OCI-M1 (cell line): ENCODE measurements at regions not wholly inside any gene's neighbourhood (a gene's known extent, or its start where the extent isn't known, plus 50 kb on each side); places are given as distances from the start of the nearest gene placed in this dataset.
"Not testable (repeated sequence)": the region's sequence is repeated elsewhere in the genome, so short reads cannot be mapped to it uniquely, and the experiment has no call there.

Source experiments
- DNase-seq: peaks from one replicate; lab custom pipeline; 2025; lab: John Stamatoyannopoulos, UW

DNA sequence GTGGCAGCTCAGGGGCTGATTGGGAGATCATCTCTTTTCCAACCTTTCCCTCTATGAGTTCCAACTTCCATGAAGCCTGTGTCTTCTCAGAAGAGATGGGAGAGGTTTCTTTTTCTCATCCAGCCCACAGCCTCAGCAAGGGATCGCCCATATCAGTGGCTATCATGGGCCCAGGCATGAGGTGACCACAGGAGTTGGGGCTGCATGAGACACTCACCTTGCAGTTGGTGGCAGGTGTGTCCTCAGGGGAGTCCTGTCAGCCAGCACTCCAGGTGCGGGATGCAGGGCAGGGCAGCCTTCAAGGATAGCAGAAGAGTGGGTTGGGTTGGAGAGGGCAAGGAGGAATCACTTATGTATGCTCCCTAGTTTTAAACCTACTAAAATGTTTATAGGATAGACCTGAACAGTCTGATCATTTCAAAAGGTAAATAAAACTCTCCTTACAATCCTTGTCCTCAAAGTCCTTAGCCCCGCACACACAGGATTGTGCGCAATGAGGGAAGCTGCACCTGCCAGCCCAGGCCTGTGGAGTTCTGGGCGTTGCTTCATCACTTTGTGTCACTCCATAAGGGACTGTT, 811.1 kb downstream of the KCNJ18 start:
- DNase-seq, result no peak

DNA sequence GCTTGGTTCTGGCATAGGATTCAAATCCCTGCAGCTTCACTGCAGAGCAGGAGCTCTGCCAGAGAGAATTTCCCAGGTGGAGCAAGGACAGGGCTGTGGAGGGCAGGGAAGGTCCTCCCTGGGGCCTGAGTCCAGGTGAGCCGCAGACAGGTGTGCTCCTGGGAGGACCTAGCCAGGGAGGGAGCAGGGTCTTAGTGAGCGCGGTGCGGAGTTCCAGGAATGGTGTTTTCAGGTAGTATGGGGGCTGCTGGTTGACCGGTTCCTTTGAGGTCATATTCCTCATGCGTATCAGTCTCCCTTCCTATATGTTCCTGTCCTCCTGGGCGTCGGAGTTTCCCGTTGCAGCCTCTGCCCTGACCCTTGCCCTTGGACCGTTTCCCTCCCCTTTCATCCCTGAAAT, 813.3 kb downstream of the KCNJ18 start:
- no peak for DNase-seq

DNA sequence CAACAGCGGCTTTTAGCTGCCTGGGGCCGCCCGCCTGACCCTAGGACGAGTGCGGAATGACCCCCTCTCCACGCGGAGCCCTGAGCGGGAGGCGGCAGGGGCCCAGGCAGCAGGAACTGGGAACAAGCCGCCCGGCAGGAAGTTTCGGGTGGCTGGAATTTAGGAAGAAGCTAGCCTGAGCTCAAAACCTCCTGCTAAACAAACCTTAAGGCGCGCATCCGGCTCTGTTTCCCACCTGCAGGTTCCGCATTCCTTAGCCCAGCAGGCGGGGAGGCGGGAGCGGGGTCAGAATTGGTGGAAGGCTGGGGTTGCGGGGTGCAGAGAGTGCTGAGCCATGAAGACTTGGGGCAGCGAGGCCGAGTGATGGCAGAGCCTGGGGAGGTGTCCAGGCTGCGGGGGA, 813.9 kb downstream of the KCNJ18 start:
- DNase-seq, result no peak

DNA sequence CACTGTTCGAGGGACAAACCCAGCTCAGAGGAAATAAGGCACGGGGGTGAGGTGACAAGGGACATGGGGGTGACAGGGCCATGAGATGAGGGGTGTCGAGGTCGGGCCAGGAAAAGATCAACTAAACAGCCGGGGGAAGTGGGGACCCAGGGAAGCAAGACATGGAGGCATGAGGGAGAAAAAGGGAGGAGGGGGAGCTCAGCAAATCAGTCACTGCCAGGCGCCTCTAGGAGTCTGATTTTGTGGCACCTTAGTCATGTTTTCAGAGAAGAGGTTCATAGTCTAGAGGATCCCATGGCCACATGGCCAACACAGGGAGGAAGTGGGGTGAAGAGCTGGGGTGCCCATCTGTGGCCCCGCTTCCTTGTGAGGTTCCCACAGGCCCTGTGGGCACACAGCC, 814.5 kb downstream of the KCNJ18 start:
- DNase-seq, result no peak

DNA sequence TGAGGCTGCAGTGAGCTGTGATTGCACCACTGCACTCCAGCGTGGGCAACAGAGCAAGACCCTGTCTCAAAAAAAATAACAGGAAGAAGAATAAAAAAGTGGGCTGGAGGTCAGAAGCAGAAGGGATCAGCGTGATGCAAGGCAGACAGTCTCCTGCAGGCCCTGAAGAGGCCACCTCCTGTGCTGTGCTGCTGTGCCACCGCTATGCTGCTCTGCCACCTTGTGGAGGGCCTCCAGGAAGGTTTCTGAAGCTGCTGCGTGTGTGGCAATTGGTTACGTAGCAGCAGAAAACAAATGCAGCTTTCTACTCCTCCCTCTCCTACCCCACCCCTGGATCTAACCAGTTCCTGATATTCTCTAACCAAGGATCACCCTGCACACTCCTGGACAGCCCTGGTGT, 815.5 kb downstream of the KCNJ18 start:
- peak; percentile 62 for DNase-seq

DNA sequence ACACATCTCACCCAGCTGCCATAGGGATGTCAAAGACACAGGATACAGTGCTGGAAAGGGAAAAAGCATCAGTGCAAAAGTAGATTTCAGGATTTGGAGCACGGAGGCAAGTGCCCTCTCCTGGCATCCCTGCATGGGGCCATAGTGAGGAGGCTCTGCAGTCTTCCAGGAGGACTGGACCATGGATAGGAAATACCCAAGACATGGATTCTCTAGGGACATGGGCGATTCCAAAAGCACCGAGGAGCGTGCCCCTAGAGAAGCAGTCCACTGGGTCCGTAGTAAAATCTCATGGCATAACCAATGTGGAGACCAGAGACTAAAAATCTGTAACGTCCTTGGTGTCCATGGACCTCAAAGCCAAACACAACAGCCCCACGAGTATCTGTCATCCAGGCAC, 818.2 kb downstream of the KCNJ18 start:
- DNase-seq, result no peak

DNA sequence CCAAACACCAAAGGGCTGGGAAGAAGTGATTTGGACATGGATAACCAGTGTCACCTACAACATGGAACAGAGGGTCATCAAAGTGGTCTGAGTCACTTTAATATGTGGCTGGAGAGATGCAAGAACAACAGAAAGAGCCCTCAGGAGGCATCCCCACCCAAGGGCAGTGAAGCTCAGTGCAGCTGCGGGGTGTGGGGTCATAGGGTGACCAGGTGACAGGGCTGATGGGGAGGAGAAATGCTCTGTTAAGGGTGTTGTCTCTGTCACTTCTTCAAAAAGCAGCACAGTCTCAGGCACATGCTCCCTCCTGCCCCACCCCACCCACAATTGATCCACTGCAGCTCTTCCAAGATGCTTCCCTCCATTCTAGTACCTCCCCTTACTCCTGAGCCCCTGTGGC, 819.1 kb downstream of the KCNJ18 start:
- DNase-seq, result no peak

DNA sequence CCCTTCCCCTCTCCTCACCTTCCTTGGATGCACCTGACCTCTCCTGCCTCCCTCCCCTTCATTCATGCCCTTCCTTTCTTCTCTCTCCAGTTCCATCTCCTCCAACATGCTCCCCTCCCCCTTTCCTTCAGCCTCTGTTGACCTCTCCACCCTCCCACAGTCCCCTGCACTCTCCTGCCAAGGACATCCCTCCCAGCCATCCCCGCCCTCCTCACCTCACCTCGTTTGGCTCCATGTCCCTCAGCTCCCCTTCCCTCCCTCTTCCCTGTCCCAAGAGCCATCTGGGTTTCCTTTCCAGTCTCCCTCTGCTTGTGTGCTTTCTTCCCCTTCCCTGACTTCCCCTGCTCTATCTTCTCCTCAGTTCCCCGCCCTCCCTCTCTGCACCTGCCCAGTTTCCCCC, 819.7 kb downstream of the KCNJ18 start:
- no peak for DNase-seq

DNA sequence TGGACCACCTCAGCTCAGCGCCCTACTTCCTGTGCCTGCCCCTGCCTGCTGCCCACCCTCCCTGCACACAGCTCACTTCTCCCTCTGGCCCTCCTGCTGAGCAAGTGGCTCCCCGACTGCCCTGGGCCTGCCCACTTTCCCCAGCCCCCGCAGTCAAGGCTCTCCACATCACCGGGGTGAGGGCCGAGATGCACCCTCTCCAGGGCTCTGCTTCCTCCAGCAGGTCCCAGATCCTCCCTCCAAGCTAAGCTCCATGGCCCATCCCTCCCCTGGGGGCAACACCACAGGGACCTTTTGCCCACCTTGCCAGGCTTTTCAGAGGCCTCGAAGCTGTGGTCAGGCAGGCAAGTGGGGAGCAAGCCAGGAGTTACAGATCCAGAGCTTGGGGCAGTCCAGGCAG, 820.2 kb downstream of the KCNJ18 start:
- no peak for DNase-seq

DNA sequence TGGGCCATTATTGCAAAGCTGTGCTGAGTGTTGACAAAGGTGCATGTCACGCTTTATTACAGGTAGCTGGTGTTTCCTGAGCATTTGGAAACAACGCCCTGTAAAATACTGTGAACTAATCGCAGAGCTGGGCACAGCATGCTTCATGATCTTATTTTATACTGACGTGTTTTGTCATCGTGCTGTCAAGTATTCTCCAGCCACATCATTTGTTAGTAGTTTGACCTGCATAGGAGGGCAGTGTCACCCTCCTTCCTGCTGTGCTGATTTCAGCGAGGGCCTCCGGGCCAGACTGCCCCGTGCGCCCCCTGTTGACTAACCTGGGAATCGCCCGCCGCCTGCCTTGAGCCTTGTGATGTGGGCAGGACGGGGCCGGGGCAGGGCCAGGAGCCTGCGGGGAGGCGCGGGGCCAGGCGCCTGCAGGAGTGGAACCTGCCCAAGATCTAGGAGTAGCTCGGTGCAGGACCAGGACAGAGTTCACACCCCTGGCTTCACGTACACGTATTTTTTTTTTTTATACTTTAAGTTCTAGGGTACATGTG, 820.7 kb downstream of the KCNJ18 start:
- DNase-seq, result peak; percentile 0

DNA sequence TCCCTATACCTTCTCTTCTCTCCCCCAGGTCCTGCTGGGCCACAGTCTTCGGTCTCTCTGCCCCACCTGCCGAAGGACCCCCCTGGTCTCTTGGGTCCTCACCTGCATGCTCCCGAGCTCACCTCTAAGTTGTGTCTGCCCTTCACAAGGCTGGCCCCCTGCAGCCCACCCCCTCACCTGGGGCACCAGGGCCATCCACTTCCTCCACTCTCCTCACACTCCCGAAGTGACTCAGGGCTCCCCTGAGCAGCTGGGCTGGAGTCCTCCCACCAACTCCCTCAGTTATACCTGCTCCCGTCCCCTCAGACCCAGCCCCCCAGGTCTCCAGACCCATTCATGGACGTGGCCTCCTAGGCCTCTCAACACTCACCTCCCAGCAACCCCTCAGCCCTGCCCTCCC, 822.0 kb downstream of the KCNJ18 start:
- DNase-seq, result no peak

DNA sequence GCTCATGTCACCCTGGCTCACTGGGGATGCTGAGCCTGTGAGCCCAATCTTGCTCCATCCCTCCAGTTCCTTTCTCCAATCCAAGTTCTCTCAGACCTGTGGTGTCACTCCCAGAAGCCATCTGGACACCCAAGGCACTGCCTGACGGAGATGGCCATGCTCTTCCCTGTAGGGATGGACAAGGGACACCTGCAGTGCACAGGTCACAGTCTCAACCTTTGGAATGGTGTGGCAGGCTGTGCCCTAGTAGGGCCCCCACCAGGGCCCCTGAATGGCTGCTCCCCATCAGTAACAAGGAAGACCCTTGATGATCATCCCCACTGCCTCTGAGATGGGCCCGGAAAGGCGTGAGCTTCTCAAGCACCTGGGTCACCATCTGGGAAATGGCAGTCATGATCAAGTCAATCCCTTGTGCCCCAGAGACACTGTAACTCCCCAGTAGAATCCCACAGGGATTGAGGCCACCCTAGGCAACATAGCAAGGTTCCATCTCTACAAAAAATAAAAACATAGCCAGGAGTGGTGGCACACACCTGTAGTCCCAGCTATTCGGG, 822.5 kb downstream of the KCNJ18 start:
- DNase-seq, result no peak

DNA sequence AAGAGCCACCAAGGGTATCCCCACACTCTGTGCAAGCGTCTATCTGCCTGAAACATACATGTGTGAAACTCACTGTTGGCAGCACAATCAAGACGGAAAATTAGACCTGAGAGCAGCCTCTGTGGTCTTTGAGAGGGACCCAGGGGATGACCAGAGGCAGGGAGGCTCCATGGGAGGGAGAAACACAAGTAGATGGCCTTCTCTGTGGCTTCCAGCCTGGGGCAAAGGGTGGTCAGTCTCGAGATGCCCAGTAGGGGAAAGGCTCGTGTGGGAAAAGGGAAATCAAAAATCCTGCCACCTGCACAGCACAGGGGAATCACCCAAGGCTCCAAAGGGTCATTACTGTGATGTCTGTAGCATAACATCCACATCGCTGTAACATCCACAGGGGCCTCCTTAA, 823.3 kb downstream of the KCNJ18 start:
- DNase-seq, result no peak

DNA sequence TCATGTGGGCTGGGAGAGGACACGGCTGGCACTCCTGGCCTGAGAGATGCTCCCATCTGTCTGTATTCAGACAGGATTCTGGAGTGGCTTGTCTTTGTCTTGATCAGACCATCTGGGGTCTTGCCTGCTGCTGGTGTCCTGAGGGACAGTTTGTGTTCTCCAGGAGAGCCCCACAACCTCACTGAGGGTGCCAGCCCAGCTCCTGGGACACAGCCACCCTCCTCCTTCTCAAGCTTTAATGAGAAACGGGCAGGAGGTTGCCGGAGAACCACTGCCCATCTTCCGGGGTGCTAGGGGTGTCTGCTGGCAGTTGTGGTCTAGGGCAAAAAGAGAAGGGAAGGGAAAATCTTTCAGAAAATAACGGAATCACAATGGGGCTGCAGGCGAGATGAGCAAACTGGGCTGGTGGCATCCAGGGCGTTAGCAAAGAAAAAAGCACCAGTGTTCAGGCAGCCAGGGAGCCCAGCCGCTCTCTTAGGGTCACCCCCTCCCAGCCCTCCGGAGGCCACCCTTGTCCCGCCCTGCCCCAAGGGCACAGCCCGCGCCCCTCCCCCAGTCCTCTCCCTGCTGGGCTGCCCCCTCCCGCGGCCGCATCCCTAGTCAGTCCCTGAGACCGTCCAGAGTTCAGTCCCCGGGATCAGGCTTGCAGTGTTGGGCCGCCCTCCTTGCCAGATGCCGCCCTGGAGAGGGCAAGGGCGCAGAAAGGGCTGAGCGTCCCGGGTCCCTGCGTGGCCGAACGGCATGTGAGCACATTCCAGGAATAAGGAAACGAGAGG, 824.7 kb downstream of the KCNJ18 start:
- DNase-seq, result no peak

DNA sequence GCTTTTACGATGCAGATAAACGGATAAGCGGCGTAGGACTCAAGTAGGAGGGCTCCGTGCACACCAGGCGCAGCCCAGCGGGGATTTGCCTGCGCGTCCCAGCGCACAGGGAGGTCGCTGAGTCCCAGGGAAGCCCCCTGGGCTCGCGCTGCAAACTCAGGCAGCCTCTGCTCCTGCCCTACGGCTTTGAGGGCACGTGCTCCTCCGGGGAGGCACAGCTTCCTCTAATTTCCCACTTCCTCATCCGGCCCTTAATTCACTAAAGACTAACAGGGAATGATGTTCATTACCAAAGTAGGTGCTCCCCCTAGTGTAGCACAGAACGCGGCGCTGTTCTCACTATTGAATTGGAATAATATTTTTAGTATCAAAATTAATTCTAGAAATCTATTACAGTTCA, 825.4 kb downstream of the KCNJ18 start:
- DNase-seq, result peak; percentile 15

DNA sequence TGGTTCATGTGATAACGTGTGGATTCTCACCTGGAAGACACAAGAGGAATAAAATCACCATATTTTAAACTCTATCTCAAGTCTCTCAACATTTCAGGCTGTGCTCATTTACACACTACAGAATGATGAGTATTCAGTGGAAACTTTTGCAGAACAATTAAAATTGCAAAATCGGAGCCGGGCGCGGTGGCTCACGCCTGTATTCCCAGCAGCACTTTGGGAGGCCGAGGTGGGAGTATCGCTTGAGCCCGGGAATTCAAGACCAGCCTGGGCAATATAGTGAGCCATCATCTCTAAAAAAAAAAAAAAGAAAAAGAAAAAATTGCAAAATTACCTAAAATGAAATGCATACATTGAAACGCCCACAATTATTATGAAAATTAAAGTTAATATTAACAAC, 825.9 kb downstream of the KCNJ18 start:
- no peak for DNase-seq

DNA sequence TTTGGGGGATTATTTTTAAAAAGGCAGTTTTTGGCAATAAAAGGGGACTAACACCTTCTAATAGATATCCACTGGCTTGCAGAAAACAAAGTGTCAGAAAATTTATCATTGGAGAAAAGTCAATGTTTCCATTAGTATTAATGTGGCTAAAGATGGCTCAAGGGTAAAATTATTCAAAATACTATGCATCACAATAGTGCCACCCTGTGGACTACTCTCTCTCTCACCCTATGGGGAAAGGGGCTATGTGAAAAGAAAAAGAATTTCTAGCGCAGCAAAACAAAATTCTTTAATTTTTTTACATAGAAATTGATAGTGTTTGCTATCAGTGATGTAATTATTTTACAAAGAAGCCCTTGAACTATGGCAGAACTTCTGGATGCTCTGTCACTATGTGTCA, 856.5 kb downstream of the KCNJ18 start:
- not testable (repeated sequence) for DNase-seq

DNA sequence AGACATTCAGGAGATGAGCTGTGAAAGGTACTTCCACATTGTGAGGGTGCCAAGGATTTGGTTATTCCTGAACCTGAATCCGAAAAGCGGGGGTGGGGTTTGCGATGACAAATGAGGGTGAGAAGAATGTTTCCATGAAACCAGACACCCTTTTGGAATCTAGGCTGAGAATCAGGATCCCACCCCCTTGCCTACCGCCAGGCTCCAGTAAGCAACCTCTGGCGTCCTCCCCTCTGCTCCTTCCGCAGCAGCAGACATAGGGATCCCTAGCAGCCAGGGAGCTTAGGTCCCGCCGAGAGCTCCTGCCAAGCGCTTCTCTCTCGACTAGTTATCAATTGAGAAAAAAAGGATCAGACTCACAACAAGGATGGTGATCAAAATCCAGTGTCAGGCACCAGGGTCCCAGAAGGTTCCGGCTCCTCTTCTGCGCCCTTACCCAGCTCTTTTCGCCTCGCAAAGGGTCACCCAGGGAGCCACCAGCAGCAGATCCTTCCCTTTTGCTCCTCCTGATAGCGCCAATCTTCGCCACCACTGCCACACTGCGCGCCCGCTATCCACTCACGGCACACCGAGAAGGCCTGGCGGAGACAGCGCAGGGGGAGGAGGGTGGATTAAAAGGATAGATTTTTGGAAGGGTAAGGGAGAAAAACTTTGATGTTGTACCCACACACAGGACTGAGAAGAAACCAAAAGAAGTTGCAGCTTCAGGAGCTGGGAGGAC, 859.5 kb downstream of the KCNJ18 start:
- not testable (repeated sequence) for DNase-seq

DNA sequence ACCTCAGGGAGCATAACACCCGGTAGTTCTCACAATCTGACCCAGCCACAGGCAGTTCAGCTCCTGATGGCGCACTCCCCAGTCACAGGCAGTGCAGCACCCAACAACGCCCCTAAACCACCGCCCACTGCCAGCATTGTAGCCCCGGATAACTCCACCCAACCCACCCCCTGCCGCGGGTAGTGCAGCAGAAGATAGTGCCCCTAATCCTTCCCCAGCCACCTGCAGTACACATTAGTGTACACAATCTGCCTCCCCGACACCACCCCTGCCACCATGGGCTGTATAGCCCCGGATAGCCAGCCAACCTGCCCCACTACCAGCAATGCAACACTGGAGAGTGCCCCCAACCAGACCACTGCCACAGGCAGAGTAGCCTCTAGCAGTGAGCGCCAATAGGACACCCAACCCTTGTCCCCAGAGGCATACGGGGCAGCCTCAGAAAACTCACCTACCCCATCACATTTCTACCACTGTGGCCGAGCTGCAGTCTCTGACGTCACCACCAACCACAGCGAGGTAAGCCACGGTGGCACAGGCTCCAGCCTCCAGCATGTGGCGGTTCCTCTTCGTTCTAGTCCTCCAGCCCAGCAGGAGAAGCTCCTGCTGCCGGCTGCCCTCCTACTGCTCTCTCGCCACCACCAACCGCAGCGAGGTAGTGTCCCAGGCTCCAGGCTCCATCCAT, 877.3 kb downstream of the KCNJ18 start:
- DNase-seq, result no peak

DNA sequence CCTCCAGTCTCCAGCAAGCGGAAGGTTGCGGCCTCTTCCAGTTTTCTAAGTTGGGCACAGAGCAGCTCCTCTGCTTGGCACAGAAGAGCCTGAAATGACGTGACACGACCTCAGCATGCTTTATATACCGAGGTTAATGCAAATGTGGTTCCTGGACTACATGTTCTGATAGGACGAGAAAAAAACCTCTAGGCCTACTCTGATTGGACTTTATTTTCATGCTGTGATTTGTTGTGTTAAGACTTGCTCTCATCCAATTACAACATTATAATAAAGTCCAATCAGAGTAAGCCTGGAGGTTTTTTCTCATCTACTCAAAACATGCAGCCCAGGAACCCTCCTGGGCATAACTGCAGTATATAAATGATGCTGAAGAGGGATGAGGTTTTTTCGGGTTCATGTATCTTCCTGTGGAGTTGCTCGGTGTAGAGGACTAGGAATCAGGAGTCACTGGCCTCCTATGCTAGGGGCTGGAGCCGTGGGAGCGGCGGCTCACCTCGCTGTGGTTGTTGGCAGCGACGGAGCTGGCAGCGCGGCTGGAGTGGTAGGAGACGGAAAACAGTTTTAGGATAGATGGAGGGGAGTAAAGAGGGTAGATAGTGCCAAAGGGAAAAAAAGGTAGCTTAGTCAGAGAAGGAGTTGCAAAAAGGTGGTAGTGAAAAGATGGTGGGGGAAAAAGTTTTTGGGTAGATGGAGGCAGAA, 878.0 kb downstream of the KCNJ18 start:
- no peak for DNase-seq

DNA sequence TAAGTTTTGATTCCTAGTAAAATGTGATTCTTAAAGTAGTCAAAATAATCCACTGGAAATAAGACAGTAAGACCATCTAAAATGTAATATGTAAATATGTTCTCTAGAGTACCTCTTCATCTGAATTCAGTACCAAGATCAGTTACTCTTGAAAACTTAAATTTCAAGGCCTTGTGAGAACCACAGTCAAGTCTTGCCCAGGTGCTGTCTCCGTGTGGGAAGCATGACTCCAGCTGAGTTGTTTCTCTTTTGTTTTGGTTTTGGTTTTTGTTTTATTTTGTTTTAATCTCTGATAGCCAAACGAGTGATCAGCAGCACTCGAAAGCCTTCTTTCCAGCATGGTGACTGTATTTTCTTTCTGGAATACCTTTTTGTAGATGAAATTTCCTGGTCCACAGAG, 907.0 kb downstream of the KCNJ18 start:
- no peak for DNase-seq
